ENCODE measurements at regions not wholly inside any gene's neighbourhood (a gene's known extent, or its start where the extent isn't known, plus 50 kb on each side); places are given as distances from the start of the nearest gene placed in this dataset.

- TF ChIP-seq HOXA9 (CRISPR knock-in tag; IDR thresholded peaks at IDR 0.05; ENCODE audit: borderline replicate concordance) (no peak), REST (IDR thresholded peaks at IDR 0.05; ENCODE audit: borderline replicate concordance in 1 of 2, low read depth in 1 of 2, low read length in 2 of 2) (no peak), CTCF (CRISPR knock-in tag; IDR thresholded peaks at IDR 0.05) (no peak)
Measured at GRCh38 chrX:114127005-114127404, 456.9 kb upstream of the HTR2C start.
